ENCODE measurements at regions not wholly inside any gene's neighbourhood (a gene's known extent, or its start where the extent isn't known, plus 50 kb on each side); places are given as distances from the start of the nearest gene placed in this dataset.
"Not testable (repeated sequence)": the region's sequence is repeated elsewhere in the genome, so short reads cannot be mapped to it uniquely, and the experiment has no call there.

DNA sequence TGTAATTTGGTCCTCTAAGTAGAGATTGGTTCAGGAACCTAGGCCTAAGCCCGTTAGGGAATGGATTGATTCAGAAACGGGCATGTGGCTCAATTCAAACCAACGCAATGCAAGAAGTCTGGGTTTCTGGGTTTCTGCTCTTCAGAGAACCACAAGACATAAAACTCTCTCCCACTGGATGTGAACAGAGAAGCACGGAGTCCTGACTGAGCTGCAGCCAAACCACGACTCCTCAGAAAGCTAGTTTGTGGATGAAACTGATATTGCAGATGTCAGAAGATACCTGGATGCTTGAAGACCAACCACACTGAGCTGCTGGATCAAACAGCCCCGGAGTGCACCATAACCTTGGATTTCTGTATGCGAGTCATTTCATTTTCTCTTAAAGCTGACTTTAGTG, 50.0 kb downstream of the SOD2 start:
- DNase-seq: no peak

DNA sequence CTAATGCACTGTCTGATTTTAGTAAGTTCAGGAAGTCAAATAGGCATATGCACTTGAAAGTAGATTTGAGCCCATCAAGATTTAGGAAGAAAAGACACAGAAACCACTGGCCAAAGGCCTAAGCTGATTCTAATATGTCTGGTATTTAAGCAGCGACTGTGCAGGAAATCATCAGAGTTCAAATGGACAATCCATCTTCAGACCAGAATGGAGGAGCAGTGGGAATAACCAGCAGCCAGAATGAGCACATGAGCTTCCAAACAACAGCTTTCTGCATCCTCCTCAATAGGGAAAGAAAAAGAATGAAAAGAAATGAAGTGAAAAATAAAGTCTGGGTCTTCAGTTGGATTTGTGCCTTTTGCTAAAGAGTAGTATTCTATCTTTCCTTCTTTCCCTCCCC, 50.6 kb downstream of the SOD2 start:
- Histone ChIP-seq H3K4me3 (no peak overlapping the region), H3K27me3 (no peaks in the 10 kb centered on the region), H3K36me3 (no peaks in the 10 kb centered on the region), H3K9me3 (no peaks in the 10 kb centered on the region)
- DNase-seq: no peak

More for the DNA sequence above, 50.0 kb downstream of the SOD2 start:
- Histone ChIP-seq H3K4me3 (no peak overlapping the region), H3K9me3 (no peaks in the 10 kb centered on the region), H3K27me3 (no peaks in the 10 kb centered on the region), H3K36me3 (no peaks in the 10 kb centered on the region)

DNA sequence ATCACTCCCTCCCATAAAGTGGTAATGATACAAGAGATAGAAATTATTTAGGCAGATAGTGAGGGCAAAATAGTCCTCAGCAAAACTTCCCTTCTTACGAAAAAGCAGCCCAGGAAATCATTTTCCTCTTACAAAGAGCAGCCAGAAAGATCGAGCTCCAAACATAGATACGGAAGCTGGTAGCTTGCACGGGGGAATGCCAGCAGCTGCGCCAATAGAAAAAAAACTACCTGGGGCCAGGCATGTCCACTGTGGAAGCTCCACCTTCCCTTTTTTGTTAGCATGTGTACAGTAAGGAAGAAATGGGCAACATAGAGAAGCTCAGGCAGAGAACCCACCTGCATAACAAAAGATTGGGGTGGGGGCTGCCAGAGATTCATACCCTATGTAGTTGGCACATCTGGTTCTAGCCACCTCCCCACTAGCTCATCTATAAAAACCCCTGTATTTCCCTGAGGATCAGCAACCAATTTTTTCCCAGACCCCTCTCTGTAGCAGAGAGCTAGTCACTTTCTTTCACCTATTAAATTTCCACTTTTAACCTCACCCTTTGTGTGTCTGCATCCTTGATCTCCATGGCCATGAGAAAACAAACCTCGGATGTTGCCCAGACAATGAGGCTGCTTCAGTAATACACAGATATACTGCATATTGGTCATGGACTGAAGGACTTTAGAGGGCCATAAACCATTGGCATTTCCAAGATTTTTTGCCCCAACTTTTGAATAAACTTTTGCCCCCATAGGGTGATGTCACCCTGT, 52.1 kb downstream of the SOD2 start:
- no peaks in the 10 kb centered on the region for H3K9me3 ChIP-seq
- H3K27me3 ChIP-seq: no peaks in the 10 kb centered on the region
- no peak for DNase-seq
- no peaks in the 10 kb centered on the region for H3K36me3 ChIP-seq
- no peak overlapping the region for H3K4me3 ChIP-seq

DNA sequence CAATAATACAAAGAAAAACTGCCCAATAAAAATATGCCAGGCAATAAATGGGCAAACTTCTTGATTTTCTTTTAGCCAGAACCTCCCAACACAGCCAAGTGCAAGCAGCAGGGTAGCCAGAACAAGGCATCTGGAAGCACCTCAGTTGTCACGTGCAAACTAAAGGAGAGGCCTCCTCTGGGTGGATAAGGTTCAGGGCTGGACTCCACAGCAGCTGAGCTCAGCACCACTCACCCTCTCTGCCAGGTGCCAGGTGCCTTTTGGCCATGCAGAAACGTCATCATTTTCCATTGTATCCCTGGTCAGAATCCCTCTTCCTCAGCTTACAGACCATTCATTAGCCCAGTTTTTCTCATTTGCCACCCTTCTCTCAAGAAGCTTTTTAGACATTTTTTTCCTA, 52.7 kb downstream of the SOD2 start:
- H3K27me3 ChIP-seq: no peaks in the 10 kb centered on the region
- no peaks in the 10 kb centered on the region for H3K36me3 ChIP-seq
- no peak overlapping the region for H3K4me3 ChIP-seq
- H3K9me3 ChIP-seq: no peaks in the 10 kb centered on the region
- no peak for DNase-seq

DNA sequence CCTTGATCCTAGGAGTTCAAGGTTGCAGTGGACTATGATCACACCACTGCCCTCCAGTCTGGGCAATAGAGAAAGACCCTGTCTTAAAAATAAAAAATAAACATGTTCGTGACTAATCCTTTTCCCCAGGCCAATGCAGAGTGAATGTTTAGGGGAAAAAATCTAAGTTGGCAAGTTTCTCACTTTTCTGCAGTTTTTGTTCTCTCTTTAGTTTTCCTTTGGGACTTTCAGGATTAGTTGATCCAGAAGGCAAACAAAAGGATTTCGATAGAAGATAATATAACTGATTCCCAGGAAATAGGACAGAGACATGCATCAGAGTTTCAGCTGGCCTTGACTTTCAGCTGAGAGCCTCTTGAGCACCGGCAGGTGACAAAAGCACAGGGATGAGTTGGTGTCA, 53.3 kb downstream of the SOD2 start:
- Histone ChIP-seq H3K9me3 (no peaks in the 10 kb centered on the region), H3K27me3 (no peaks in the 10 kb centered on the region), H3K4me3 (no peak overlapping the region), H3K36me3 (no peaks in the 10 kb centered on the region)
- no peak for DNase-seq

DNA sequence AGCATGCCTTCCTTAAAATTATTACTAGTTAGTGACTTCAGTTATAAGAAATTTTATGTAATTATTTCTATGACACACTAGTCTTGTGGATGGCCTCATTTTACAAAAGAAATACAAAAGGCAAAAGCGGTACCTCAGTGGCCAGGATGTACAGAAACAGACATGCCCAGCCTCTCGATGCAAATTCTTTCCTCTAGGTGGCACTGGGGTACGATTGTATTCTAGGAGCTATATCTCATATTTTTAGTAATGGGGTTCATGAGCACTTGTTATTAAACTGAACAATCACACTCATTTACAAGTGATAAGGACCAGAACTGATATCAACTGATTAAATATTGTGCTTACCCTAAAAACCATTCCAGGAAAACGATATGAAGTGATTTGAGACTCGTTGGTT, 59.8 kb downstream of the SOD2 start:
- no peaks in the 10 kb centered on the region for H3K36me3 ChIP-seq
- DNase-seq: no peak
- no peaks in the 10 kb centered on the region for H3K27me3 ChIP-seq
- no peaks in the 10 kb centered on the region for H3K9me3 ChIP-seq
- no peak overlapping the region for H3K4me3 ChIP-seq

DNA sequence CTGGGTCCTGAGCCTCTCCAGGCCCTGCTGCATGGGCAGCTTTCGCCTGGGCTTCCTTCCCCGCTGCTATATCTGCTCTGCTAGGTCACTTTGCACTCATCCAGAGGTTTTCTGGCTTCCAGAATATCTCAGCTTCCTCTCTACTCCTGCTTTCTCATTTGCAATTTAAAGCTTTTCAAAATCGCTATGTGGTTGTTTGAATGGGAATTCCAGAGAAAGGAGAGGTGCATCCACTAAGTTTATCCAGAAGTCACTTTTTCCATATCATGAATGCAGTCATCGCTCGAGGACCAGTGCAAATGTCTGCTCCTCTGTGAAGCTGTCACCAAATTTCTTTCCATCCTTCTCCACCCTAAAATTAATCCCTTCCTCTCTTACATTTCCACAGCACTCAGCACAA, 61.2 kb downstream of the SOD2 start:
- Histone ChIP-seq H3K27me3 (no peaks in the 10 kb centered on the region), H3K36me3 (no peaks in the 10 kb centered on the region), H3K4me3 (no peak overlapping the region), H3K9me3 (no peaks in the 10 kb centered on the region)
- no peak for DNase-seq

DNA sequence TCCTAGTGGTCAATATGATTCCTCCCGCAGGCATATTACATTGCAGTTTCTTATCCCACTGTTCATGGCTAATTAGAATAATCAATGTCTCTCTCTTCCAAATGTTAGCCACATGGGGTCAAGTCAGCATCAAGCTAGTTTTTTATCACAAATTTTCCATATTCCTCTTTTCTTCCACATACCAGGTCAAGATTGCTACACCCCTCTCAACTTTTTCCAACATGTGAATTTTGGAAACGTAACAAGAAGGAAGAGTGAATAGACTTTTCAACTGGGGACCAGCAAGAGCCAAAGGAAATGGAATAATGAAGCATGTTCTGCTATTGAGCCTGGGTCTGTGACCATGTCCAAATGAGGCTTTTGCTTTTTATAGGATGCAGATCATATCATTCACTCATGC, 65.1 kb downstream of the SOD2 start:
- Histone ChIP-seq H3K36me3 (no peaks in the 10 kb centered on the region), H3K4me3 (no peak overlapping the region), H3K9me3 (no peaks in the 10 kb centered on the region), H3K27me3 (no peaks in the 10 kb centered on the region)
- no peak for DNase-seq

DNA sequence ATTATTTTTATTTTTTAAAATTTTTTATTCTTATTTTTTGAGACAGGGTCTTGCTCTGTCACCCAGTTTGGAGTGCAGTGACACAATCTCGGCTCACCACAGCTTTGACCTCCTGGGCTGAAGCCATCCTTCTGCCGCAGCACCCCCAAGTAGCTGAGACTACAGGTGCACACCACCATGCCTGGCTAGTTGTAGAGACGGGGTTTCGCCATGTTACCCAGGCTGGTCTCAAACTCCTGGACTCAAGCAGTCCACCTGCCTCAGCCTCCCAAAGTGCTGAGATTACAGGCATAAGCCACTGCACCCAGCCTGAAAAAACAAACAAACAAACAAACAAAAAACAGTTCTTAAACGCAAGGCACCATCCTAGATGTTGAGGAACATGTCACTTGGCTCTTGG, 66.5 kb downstream of the SOD2 start:
- not testable (repeated sequence) for H3K27me3 ChIP-seq, H3K36me3 ChIP-seq, H3K4me3 ChIP-seq, DNase-seq, H3K9me3 ChIP-seq

DNA sequence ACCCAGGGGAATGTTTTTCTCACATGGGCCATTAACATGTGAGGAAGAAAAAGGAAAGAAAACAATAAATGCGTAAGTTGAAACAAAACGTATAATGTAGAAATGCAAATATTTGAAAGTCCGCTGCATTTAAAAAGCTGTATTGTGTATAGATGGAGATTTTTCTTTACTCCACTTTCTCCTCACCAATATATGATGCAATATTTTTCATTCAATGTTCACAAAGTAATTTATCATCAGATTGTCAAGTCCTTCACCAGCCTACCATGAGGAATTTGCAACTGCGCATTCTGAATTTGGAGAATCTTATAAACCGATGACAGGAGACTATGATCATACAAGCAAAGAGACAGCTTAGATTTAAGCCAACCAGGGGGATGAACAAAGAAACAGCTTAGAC, 69.9 kb downstream of the SOD2 start:
- no peak overlapping the region for H3K4me3 ChIP-seq
- H3K36me3 ChIP-seq: no peaks in the 10 kb centered on the region
- no peak for DNase-seq
- H3K9me3 ChIP-seq: peaks cover 2% of the 10 kb centered on the region; the same call in 1 of the 2 replicates
- no peaks in the 10 kb centered on the region for H3K27me3 ChIP-seq

DNA sequence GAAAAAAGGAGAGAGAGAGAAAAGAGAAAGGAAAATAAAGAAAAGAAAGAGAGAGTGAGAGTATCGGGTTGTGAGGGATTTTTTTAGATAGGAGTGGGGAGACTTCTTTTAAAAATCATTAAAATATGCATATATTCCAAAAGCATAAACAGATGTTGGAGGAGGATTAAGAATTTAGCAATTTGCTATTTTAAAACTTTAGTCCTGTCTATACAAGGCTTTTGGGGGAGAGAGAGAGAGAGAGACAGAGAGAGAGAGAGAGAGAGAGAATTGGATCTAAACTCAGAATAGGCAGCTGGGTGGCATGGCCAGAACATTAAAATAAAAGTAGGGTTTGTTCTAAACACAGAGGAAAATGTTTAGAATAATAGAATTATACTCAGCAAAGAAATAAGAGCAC, 72.1 kb downstream of the SOD2 start:
- Histone ChIP-seq H3K27me3 (no peaks in the 10 kb centered on the region), H3K9me3 (peaks cover 2% of the 10 kb centered on the region; the same call in 1 of the 2 replicates), H3K4me3 (no peak overlapping the region), H3K36me3 (no peaks in the 10 kb centered on the region; the same call in 1 of the 2 replicates)
- no peak for DNase-seq

DNA sequence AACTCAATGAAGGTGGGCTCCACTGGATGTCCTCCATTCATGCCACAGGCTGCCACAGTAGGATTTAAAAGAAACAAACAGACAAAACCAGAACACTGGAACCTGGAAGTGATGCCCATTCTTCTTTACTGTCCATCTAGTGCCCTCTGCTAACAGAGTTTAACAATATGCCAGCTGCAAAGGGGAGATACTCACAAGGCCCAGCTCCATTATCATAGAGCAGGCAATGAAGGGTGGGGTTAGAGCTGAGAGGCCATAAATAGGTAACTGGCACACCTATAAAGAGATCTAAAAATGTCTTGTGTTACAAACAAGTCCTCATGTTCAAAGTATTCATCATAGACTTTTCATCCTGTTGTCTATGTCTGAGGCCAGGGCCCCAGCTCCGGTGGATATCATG, 75.6 kb downstream of the SOD2 start:
- Histone ChIP-seq H3K27me3 (no peaks in the 10 kb centered on the region), H3K4me3 (no peak overlapping the region), H3K36me3 (no peaks in the 10 kb centered on the region; the same call in 1 of the 2 replicates), H3K9me3 (peaks cover 7% of the 10 kb centered on the region; the same call in 1 of the 2 replicates)
- DNase-seq: no peak

DNA sequence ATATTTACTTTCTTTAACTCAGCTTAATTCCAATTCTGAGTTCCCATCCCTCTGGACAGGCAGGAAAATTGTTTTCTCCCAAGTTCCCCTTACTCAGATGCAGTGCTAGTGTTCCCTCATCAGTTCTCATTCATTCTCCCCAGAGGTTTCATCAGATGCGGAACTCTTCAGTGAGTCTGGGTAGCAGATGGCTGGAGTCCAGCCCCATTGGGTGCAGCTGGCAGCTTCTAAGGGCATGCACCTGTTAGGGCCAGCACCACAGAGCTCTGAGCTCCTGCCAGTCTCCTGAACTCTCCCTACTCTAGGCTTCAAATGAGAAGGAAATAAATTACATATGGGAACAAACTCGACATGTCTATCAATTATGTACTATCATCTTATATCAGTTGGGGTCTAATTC, 76.6 kb downstream of the SOD2 start:
- DNase-seq: no peak
- peaks cover 7% of the 10 kb centered on the region; the same call in 1 of the 2 replicates for H3K9me3 ChIP-seq
- no peaks in the 10 kb centered on the region for H3K27me3 ChIP-seq

DNA sequence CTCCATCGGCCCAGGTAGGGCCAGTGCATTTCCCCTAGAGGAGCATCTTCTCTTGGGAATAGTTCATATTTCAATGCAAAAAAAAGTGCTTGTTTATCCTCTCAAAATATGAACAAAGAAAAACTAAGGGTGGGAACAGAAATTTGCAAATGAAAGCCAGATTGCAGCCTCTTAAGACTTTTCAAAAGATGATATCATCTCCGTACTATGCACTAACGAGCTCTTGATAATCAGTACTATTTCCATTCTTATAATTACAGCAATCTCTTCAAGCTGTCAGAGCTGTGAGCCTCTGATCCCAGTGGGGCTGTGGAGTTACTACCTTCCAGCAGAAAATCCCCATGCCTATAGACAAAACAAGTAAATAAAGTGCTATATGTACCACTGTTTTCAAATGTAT, 77.1 kb downstream of the SOD2 start:
- DNase-seq: no peak
- Histone ChIP-seq H3K9me3 (peaks cover 7% of the 10 kb centered on the region; the same call in 1 of the 2 replicates), H3K36me3 (no peaks in the 10 kb centered on the region; the same call in 1 of the 2 replicates), H3K4me3 (no peak overlapping the region), H3K27me3 (no peaks in the 10 kb centered on the region)

More for the DNA sequence above, 76.6 kb downstream of the SOD2 start:
- Histone ChIP-seq H3K36me3 (no peaks in the 10 kb centered on the region; the same call in 1 of the 2 replicates), H3K4me3 (no peak overlapping the region)

DNA sequence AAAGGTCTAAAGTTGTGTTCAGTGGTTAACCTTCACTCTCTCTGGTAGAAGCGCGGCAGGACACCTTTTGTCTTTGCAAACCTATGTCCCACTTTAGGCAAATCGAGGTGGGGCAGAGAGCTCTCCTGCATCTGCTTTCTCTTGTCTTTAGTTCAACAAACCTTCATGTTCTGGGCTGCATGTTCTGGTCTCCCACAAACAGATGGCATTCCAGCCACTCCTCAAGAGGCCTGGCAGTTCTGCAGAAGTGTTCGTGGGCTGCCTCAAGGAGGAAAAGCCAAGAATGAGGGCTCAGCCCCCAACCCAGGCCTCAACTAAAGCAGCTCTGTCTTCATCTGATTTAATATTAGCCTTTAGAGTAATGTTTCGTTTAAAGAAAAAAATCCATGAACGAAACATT, 82.2 kb downstream of the SOD2 start:
- peaks cover 5% of the 10 kb centered on the region; the same call in 1 of the 2 replicates for H3K9me3 ChIP-seq
- H3K27me3 ChIP-seq: no peaks in the 10 kb centered on the region
- DNase-seq: no peak
- H3K36me3 ChIP-seq: no peaks in the 10 kb centered on the region
- no peak overlapping the region for H3K4me3 ChIP-seq

DNA sequence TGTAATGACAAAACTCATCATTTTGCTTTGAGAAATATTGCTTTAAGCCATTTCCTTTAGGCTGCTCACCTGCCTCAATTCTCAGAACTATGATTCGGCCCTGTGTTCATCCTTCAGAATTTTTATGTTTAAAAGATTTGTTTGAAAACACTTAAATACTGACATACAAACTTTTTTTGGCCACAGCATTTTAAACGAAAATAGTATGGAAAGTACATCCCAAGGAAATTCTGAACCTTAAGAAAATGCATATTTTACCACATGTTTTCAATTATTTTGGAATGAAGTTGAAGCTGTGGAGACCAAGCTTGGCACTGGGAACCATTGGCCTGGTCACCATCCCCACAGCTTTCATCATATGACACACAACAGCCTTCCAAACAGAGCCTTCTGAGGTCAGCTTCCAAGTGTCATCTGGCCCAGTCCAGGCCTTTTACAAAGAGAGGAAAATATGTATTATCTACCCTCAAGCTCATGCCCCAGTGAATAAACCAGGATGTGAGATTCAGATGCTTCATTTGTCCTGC, 83.3 kb downstream of the SOD2 start:
- no peak for DNase-seq
- Histone ChIP-seq H3K27me3 (no peaks in the 10 kb centered on the region), H3K9me3 (peaks cover 2% of the 10 kb centered on the region; the same call in 1 of the 2 replicates)

DNA sequence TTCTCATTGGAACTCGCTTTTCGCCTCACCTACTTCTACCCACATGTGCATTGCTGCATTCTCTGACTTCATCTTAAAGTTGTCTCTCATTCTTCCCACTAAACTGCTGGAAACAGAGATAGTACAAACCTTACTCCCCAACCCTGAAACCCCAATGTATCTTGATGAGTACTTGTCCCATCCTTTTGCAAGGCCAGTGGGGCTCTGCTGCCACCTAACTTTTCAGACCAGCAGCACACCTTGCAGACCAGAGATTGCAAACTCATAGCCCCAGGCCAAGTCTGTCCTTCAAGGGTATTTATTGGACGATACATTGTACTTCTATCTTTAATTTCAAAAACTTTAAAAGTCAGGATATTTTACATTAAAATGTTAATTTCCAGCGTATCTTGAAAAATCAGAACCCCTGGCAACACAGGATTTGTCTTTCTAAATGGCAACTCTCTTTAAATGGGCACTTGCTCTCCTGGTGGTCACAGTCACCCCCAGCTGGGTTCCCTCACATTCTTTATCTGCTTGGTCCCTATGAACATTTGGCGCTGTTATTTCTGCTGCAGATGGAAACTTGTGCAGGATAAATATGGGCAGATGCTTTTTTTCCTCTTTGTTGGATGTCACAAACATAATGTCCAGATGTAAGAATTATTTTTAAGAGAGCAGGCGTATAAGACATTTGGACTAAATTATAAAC, 83.9 kb downstream of the SOD2 start:
- H3K4me3 ChIP-seq: no peak overlapping the region
- H3K9me3 ChIP-seq: no peaks in the 10 kb centered on the region; the same call in 1 of the 2 replicates
- peak; percentile 5 for DNase-seq
- H3K36me3 ChIP-seq: no peaks in the 10 kb centered on the region
- H3K27me3 ChIP-seq: no peaks in the 10 kb centered on the region

More for the DNA sequence above, 83.3 kb downstream of the SOD2 start:
- no peak overlapping the region for H3K4me3 ChIP-seq
- no peaks in the 10 kb centered on the region for H3K36me3 ChIP-seq

Data from MG63 (cell line).